ENCODE measurements at regions not wholly inside any gene's neighbourhood (a gene's known extent, or its start where the extent isn't known, plus 50 kb on each side); places are given as distances from the start of the nearest gene placed in this dataset.

GRCh38 chr16:26969589-26970231, 97.0 kb upstream of the C16orf82 start (continued):
- TF ChIP-seq, protein P1, sequence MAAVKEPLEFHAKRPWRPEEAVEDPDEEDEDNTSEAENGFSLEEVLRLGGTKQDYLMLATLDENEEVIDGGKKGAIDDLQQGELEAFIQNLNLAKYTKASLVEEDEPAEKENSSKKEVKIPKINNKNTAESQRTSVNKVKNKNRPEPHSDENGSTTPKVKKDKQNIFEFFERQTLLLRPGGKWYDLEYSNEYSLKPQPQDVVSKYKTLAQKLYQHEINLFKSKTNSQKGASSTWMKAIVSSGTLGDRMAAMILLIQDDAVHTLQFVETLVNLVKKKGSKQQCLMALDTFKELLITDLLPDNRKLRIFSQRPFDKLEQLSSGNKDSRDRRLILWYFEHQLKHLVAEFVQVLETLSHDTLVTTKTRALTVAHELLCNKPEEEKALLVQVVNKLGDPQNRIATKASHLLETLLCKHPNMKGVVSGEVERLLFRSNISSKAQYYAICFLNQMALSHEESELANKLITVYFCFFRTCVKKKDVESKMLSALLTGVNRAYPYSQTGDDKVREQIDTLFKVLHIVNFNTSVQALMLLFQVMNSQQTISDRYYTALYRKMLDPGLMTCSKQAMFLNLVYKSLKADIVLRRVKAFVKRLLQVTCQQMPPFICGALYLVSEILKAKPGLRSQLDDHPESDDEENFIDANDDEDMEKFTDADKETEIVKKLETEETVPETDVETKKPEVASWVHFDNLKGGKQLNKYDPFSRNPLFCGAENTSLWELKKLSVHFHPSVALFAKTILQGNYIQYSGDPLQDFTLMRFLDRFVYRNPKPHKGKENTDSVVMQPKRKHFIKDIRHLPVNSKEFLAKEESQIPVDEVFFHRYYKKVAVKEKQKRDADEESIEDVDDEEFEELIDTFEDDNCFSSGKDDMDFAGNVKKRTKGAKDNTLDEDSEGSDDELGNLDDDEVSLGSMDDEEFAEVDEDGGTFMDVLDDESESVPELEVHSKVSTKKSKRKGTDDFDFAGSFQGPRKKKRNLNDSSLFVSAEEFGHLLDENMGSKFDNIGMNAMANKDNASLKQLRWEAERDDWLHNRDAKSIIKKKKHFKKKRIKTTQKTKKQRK (IDR thresholded peaks at IDR 0.05; ENCODE audit: borderline replicate concordance, low read depth, low read length): no peak
- TF ChIP-seq, protein P2, sequence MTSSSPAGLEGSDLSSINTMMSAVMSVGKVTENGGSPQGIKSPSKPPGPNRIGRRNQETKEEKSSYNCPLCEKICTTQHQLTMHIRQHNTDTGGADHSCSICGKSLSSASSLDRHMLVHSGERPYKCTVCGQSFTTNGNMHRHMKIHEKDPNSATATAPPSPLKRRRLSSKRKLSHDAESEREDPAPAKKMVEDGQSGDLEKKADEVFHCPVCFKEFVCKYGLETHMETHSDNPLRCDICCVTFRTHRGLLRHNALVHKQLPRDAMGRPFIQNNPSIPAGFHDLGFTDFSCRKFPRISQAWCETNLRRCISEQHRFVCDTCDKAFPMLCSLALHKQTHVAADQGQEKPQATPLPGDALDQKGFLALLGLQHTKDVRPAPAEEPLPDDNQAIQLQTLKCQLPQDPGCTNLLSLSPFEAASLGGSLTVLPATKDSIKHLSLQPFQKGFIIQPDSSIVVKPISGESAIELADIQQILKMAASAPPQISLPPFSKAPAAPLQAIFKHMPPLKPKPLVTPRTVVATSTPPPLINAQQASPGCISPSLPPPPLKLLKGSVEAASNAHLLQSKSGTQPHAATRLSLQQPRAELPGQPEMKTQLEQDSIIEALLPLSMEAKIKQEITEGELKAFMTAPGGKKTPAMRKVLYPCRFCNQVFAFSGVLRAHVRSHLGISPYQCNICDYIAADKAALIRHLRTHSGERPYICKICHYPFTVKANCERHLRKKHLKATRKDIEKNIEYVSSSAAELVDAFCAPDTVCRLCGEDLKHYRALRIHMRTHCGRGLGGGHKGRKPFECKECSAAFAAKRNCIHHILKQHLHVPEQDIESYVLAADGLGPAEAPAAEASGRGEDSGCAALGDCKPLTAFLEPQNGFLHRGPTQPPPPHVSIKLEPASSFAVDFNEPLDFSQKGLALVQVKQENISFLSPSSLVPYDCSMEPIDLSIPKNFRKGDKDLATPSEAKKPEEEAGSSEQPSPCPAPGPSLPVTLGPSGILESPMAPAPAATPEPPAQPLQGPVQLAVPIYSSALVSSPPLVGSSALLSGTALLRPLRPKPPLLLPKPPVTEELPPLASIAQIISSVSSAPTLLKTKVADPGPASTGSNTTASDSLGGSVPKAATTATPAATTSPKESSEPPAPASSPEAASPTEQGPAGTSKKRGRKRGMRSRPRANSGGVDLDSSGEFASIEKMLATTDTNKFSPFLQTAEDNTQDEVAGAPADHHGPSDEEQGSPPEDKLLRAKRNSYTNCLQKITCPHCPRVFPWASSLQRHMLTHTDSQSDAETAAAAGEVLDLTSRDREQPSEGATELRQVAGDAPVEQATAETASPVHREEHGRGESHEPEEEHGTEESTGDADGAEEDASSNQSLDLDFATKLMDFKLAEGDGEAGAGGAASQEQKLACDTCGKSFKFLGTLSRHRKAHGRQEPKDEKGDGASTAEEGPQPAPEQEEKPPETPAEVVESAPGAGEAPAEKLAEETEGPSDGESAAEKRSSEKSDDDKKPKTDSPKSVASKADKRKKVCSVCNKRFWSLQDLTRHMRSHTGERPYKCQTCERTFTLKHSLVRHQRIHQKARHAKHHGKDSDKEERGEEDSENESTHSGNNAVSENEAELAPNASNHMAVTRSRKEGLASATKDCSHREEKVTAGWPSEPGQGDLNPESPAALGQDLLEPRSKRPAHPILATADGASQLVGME (CRISPR knock-in tag; IDR thresholded peaks at IDR 0.05): no peak
- TF ChIP-seq BACH1 (tag; IDR thresholded peaks at IDR 0.05) (peak; percentile 88), ZNF398 (CRISPR knock-in tag; IDR thresholded peaks at IDR 0.05) (no peak), ZNF347 (CRISPR knock-in tag; IDR thresholded peaks at IDR 0.05; ENCODE audit: low read depth) (no peak), ARID1B (IDR thresholded peaks at IDR 0.05) (no peak), IRF1 (CRISPR knock-in tag; IDR thresholded peaks at IDR 0.05; ENCODE audit: borderline replicate concordance) (no peak), ESRRB (CRISPR knock-in tag; IDR thresholded peaks at IDR 0.05; ENCODE audit: borderline replicate concordance) (no peak), TFAP4 (CRISPR knock-in tag; IDR thresholded peaks at IDR 0.05; ENCODE audit: borderline replicate concordance) (no peak), NUFIP1 (IDR thresholded peaks at IDR 0.05; ENCODE audit: partially characterized antibody) (no peak), BCOR (IDR thresholded peaks at IDR 0.05) (no peak), L3MBTL2 (IDR thresholded peaks at IDR 0.05) (no peak), RHOXF2B (CRISPR knock-in tag; conservative IDR thresholded peaks at IDR 0.05) (no peak), ZNF124 (CRISPR knock-in tag; IDR thresholded peaks at IDR 0.05) (no peak), SMC3 (conservative IDR thresholded peaks at IDR 0.05; ENCODE audit: insufficient read depth, low read depth, low read length) (no peak)
